ENCODE measurements at regions not wholly inside any gene's neighbourhood (a gene's known extent, or its start where the extent isn't known, plus 50 kb on each side); places are given as distances from the start of the nearest gene placed in this dataset.

DNA sequence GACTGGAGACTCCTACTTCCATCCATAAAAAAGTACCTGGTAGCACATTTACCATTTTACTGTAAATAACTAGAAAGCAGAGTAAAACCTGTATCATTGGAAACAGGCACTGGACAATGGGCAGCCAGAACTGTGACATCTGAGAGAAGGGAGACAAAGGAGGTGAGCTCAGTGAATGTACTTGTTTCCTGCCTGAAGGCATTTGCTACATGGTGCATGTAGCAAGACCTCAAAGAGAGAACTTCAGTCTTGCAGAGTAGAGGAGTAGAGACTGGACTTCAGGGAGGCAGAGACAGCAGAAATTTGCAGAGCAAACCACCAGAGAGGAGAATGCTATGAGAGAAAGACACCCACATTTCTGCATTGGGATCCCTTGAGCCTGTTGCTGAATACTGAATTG lies 171.0 kb upstream of the CCN2 start:
- TF ChIP-seq, protein P1, sequence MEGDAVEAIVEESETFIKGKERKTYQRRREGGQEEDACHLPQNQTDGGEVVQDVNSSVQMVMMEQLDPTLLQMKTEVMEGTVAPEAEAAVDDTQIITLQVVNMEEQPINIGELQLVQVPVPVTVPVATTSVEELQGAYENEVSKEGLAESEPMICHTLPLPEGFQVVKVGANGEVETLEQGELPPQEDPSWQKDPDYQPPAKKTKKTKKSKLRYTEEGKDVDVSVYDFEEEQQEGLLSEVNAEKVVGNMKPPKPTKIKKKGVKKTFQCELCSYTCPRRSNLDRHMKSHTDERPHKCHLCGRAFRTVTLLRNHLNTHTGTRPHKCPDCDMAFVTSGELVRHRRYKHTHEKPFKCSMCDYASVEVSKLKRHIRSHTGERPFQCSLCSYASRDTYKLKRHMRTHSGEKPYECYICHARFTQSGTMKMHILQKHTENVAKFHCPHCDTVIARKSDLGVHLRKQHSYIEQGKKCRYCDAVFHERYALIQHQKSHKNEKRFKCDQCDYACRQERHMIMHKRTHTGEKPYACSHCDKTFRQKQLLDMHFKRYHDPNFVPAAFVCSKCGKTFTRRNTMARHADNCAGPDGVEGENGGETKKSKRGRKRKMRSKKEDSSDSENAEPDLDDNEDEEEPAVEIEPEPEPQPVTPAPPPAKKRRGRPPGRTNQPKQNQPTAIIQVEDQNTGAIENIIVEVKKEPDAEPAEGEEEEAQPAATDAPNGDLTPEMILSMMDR (IDR thresholded peaks at IDR 0.05), result no peak
- no peak for TF ChIP-seq POLR2A (IDR thresholded peaks at IDR 0.05)
- no peak for TF ChIP-seq POLR2AphosphoS5 (IDR thresholded peaks at IDR 0.05)
- no peak for TF ChIP-seq EP300 (IDR thresholded peaks at IDR 0.05)

Measured in gastroesophageal sphincter (tissue), 3 donors.